Retinal pigment epithelial cell (primary cell): ENCODE measurements at regions not wholly inside any gene's neighbourhood (a gene's known extent, or its start where the extent isn't known, plus 50 kb on each side); places are given as distances from the start of the nearest gene placed in this dataset.

Experiments used
- DNase-seq: peaks from one replicate; pipeline ENCODE4 v3.0.0-alpha.2; 2010; ENCODE audit warnings: low read depth
- H3K4me3 ChIP-seq: 2 replicates; pipeline ENCODE4 v1.5.1; 2011; ENCODE audit warnings: mild to moderate bottlenecking, low read length, control low read depth, moderate library complexity
- CTCF ChIP-seq: conservative IDR thresholded peaks from 2 replicates; pipeline ENCODE4 v1.5.1; 2011; ENCODE audit warnings: low read depth, low read length, control low read depth, inconsistent platforms

GRCh38 chr2:20150110-20150706 lies 74.7 kb downstream of the SDC1 start:
- no peak for DNase-seq
- no peak for TF ChIP-seq CTCF
- no peak overlapping the region for H3K4me3 ChIP-seq

- H3K4me3 ChIP-seq, result no peak overlapping the region
- TF ChIP-seq CTCF, result no peak
- DNase-seq, result no peak
Measured at GRCh38 chr2:20149703-20150030, 75.3 kb downstream of the SDC1 start.

GRCh38 chr2:20148923-20149702 lies 75.8 kb downstream of the SDC1 start:
- DNase-seq, result peak; percentile 87
- no peak for TF ChIP-seq CTCF
- no peak overlapping the region for H3K4me3 ChIP-seq

- no peak for DNase-seq
- H3K4me3 ChIP-seq, result no peak overlapping the region
- no peak for TF ChIP-seq CTCF
Measured at GRCh38 chr2:20148426-20148922, 76.5 kb downstream of the SDC1 start.

- TF ChIP-seq CTCF, result no peak
- no peak for DNase-seq
- no peak overlapping the region for H3K4me3 ChIP-seq
Measured at GRCh38 chr2:20147351-20147750, 77.6 kb downstream of the SDC1 start.

- DNase-seq, result no peak
- H3K4me3 ChIP-seq, result no peak overlapping the region
- TF ChIP-seq CTCF, result no peak
Measured at GRCh38 chr2:20146401-20146800, 78.5 kb downstream of the SDC1 start.

GRCh38 chr2:20145497-20146193 lies 79.3 kb downstream of the SDC1 start:
- no peak for TF ChIP-seq CTCF
- DNase-seq, result no peak
- no peak overlapping the region for H3K4me3 ChIP-seq
